Neural crest cell (in vitro differentiated cells): ENCODE measurements at regions not wholly inside any gene's neighbourhood (a gene's known extent, or its start where the extent isn't known, plus 50 kb on each side); places are given as distances from the start of the nearest gene placed in this dataset.

ENCODE experiments used
- DNase-seq: peaks from one replicate; pipeline ENCODE4 v3.0.0; 2021; ENCODE audit warnings: low read depth, mixed read lengths, low spot score
- H3K27ac Mint-ChIP-seq: one replicate; pipeline ENCODE4 v1.8.0; 2021; ENCODE audit warnings: mild to moderate bottlenecking, mixed read lengths; ENCODE audit not compliant: unreplicated experiment
- H3K27me3 Mint-ChIP-seq: 2 replicates; pipeline ENCODE4 v1.8.0; 2021; ENCODE audit warnings: low read depth, mild to moderate bottlenecking, mixed read lengths
- H3K36me3 Mint-ChIP-seq: 2 replicates; pipeline ENCODE4 v1.8.0; 2021; ENCODE audit warnings: low read depth, mild to moderate bottlenecking, mixed read lengths
- H3K4me1 Mint-ChIP-seq: 2 replicates; pipeline ENCODE4 v1.8.0; 2021; ENCODE audit warnings: mixed read lengths
- H3K4me3 Mint-ChIP-seq: one replicate; pipeline ENCODE4 v1.8.0; 2021; ENCODE audit warnings: mild to moderate bottlenecking, mixed read lengths
- H3K9me3 Mint-ChIP-seq: 2 replicates; pipeline ENCODE4 v1.8.0; 2021; ENCODE audit warnings: mixed read lengths
- CTCF ChIP-seq: fragments of 200-600 bp; sonication (generic); conservative IDR thresholded peaks from 2 replicates; pipeline ENCODE4 v1.5.0; 2021; ENCODE audit warnings: antibody characterized with exemption, mild to moderate bottlenecking

GRCh38 chr10:7077880-7078279, 333.0 kb downstream of the SFMBT2 start:
- Mint-ChIP-seq H3K36me3 (no peaks in the 10 kb centered on the region), H3K4me3 (no peak overlapping the region), H3K4me1 (peaks cover 22% of the 10 kb centered on the region), H3K27ac (no peak overlapping the region), H3K27me3 (no peaks in the 10 kb centered on the region), H3K9me3 (no peaks in the 10 kb centered on the region)
- TF ChIP-seq CTCF, result no peak
- DNase-seq, result no peak

- Mint-ChIP-seq H3K27me3 (no peaks in the 10 kb centered on the region), H3K4me3 (no peak overlapping the region), H3K9me3 (no peaks in the 10 kb centered on the region), H3K27ac (no peak overlapping the region), H3K36me3 (no peaks in the 10 kb centered on the region), H3K4me1 (peaks cover 21% of the 10 kb centered on the region)
- TF ChIP-seq CTCF, result no peak
- DNase-seq, result no peak
Measured at GRCh38 chr10:7075851-7076250, 335.0 kb downstream of the SFMBT2 start.

GRCh38 chr10:7075110-7075509, 335.7 kb downstream of the SFMBT2 start:
- Mint-ChIP-seq H3K9me3 (no peaks in the 10 kb centered on the region), H3K27me3 (no peaks in the 10 kb centered on the region), H3K4me3 (no peak overlapping the region), H3K4me1 (peaks cover 21% of the 10 kb centered on the region), H3K27ac (no peak overlapping the region), H3K36me3 (no peaks in the 10 kb centered on the region)
- DNase-seq, result no peak
- no peak for TF ChIP-seq CTCF

- Mint-ChIP-seq H3K27ac (no peak overlapping the region), H3K4me1 (no peaks in the 10 kb centered on the region), H3K27me3 (no peaks in the 10 kb centered on the region), H3K4me3 (no peak overlapping the region), H3K9me3 (peaks cover 3% of the 10 kb centered on the region), H3K36me3 (no peaks in the 10 kb centered on the region)
- no peak for DNase-seq
- no peak for TF ChIP-seq CTCF
Measured at GRCh38 chr10:7071421-7071820, 339.4 kb downstream of the SFMBT2 start.

- Mint-ChIP-seq H3K9me3 (peaks cover 3% of the 10 kb centered on the region), H3K36me3 (no peaks in the 10 kb centered on the region), H3K4me3 (no peak overlapping the region), H3K27me3 (no peaks in the 10 kb centered on the region), H3K27ac (no peak overlapping the region), H3K4me1 (no peaks in the 10 kb centered on the region)
- no peak for TF ChIP-seq CTCF
- no peak for DNase-seq
Measured at GRCh38 chr10:7070950-7071349, 339.9 kb downstream of the SFMBT2 start.

- no peaks in the 10 kb centered on the region for H3K36me3 Mint-ChIP-seq
- no peaks in the 10 kb centered on the region for H3K4me1 Mint-ChIP-seq
- H3K9me3 Mint-ChIP-seq, result peaks cover 6% of the 10 kb centered on the region
- DNase-seq, result no peak
- no peak for TF ChIP-seq CTCF
- no peak overlapping the region for H3K4me3 Mint-ChIP-seq
- no peaks in the 10 kb centered on the region for H3K27me3 Mint-ChIP-seq
- no peak overlapping the region for H3K27ac Mint-ChIP-seq
Measured at GRCh38 chr10:7069706-7070105, 341.1 kb downstream of the SFMBT2 start.
